OCI-LY3 (cell line): ENCODE measurements at regions not wholly inside any gene's neighbourhood (a gene's known extent, or its start where the extent isn't known, plus 50 kb on each side); places are given as distances from the start of the nearest gene placed in this dataset.

Experiments
- EZH2phosphoT487 ChIP-seq: fragments of 200-600 bp; shearing (Covaris generic); IDR thresholded peaks from 2 replicates; pipeline ENCODE4 v1.6.1; 2018; ENCODE audit warnings: antibody characterized with exemption, mixed run types, low read depth
- TF ChIP-seq, protein P1 (sequence below): fragments of 200-600, 300-600 bp; sonication (generic); IDR thresholded peaks from 2 replicates; pipeline ENCODE4 v1.5.1; 2014; ENCODE audit warnings: antibody characterized with exemption, low read length, low read depth

DNA sequence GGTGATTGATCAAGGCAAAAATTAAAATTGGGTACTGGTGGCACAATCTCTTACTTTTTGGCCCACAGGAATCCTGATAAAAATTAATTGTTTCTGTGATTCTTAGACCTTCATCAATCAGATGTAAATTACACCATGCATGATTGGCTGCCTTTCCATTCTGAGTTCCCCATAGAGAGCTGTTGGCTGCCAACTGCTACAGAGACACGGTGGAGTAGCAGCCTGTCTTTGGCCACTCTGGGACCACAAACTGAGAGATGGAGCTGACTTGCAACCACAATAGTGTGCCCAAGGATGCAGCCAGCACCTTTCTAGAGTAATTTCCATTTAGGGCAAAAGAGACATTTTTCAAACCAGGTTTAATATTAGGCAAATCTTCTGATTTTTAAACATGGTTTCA lies 274.3 kb upstream of the MMS22L start:
- TF ChIP-seq, protein P1, sequence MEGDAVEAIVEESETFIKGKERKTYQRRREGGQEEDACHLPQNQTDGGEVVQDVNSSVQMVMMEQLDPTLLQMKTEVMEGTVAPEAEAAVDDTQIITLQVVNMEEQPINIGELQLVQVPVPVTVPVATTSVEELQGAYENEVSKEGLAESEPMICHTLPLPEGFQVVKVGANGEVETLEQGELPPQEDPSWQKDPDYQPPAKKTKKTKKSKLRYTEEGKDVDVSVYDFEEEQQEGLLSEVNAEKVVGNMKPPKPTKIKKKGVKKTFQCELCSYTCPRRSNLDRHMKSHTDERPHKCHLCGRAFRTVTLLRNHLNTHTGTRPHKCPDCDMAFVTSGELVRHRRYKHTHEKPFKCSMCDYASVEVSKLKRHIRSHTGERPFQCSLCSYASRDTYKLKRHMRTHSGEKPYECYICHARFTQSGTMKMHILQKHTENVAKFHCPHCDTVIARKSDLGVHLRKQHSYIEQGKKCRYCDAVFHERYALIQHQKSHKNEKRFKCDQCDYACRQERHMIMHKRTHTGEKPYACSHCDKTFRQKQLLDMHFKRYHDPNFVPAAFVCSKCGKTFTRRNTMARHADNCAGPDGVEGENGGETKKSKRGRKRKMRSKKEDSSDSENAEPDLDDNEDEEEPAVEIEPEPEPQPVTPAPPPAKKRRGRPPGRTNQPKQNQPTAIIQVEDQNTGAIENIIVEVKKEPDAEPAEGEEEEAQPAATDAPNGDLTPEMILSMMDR = no peak
- TF ChIP-seq EZH2phosphoT487 = no peak
